Medulla oblongata (tissue), 1 donor: ENCODE measurements at regions not wholly inside any gene's neighbourhood (a gene's known extent, or its start where the extent isn't known, plus 50 kb on each side); places are given as distances from the start of the nearest gene placed in this dataset.
"Not testable (repeated sequence)": the region's sequence is repeated elsewhere in the genome, so short reads cannot be mapped to it uniquely, and the experiment has no call there.

Experiments
- DNase-seq: peaks from one replicate; pipeline ENCODE4 v3.0.0-alpha.2; 2015; ENCODE audit errors: extremely low spot score

GRCh38 chr1:58064166-58064565, 482.4 kb downstream of the OMA1 start:
- DNase-seq = no peak

- no peak for DNase-seq
Measured at GRCh38 chr1:58063095-58063494, 483.4 kb downstream of the OMA1 start.

GRCh38 chr1:58062635-58063034, 483.9 kb downstream of the OMA1 start:
- no peak for DNase-seq

GRCh38 chr1:58060559-58061170, 485.9 kb downstream of the OMA1 start:
- DNase-seq = peak; percentile 24

GRCh38 chr1:58059789-58060188, 486.7 kb downstream of the OMA1 start:
- no peak for DNase-seq

- no peak for DNase-seq
Measured at GRCh38 chr1:58058323-58058722, 488.2 kb downstream of the OMA1 start.

GRCh38 chr1:58057826-58058225, 488.7 kb downstream of the OMA1 start:
- DNase-seq = no peak

- not testable (repeated sequence) for DNase-seq
Measured at GRCh38 chr1:58051187-58051586, 495.3 kb downstream of the OMA1 start.

GRCh38 chr1:58047265-58047858, 499.2 kb downstream of the OMA1 start:
- peak; percentile 21 for DNase-seq

GRCh38 chr1:58045094-58045705, 501.3 kb downstream of the OMA1 start:
- no peak for DNase-seq

GRCh38 chr1:58041621-58042020, 504.9 kb downstream of the OMA1 start:
- DNase-seq = no peak

- no peak for DNase-seq
Measured at GRCh38 chr1:58038574-58038973, 508.0 kb downstream of the OMA1 start.

- no peak for DNase-seq
Measured at GRCh38 chr1:58035523-58035922, 511.0 kb downstream of the OMA1 start.

GRCh38 chr1:58033311-58033710, 513.2 kb downstream of the OMA1 start:
- DNase-seq = no peak

- DNase-seq = no peak
Measured at GRCh38 chr1:58032611-58033073, 513.9 kb downstream of the OMA1 start.

GRCh38 chr1:58031416-58031815, 515.1 kb downstream of the OMA1 start:
- no peak for DNase-seq

- no peak for DNase-seq
Measured at GRCh38 chr1:58030456-58030855, 516.1 kb downstream of the OMA1 start.

- DNase-seq = no peak
Measured at GRCh38 chr1:58017641-58018040, 528.9 kb downstream of the OMA1 start.

- no peak for DNase-seq
Measured at GRCh38 chr1:58013237-58013636, 533.3 kb downstream of the OMA1 start.

- no peak for DNase-seq
Measured at GRCh38 chr1:58011978-58012377, 534.5 kb downstream of the OMA1 start.

- DNase-seq = no peak
Measured at GRCh38 chr1:58006421-58007046, 540.0 kb downstream of the OMA1 start.

GRCh38 chr1:58005212-58005611, 541.3 kb downstream of the OMA1 start:
- DNase-seq = no peak

GRCh38 chr1:58003988-58004387, 542.5 kb downstream of the OMA1 start:
- no peak for DNase-seq
